ENCODE measurements at regions not wholly inside any gene's neighbourhood (a gene's known extent, or its start where the extent isn't known, plus 50 kb on each side); places are given as distances from the start of the nearest gene placed in this dataset.

DNA sequence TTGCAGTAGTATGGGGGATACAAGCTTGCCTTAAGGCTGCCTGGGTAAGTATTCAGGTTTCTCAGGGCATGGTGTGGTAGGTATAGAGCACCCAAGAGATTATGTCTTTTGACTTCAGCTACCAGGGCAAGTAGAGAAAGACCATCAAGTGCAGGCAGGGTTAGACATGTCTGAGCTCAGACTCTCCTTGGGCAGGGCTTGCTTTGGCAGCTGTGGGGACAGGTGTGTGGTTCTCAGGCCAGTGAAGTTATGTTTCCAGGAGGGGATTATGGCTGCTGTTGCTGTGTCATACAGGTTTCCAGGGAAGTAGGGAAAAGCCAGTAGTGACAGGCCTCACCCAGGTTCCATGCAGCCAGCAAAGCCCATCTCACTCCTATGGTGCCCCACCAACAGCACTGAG lies 1040.4 kb downstream of the FLRT2 start:
- TF ChIP-seq, protein P1, sequence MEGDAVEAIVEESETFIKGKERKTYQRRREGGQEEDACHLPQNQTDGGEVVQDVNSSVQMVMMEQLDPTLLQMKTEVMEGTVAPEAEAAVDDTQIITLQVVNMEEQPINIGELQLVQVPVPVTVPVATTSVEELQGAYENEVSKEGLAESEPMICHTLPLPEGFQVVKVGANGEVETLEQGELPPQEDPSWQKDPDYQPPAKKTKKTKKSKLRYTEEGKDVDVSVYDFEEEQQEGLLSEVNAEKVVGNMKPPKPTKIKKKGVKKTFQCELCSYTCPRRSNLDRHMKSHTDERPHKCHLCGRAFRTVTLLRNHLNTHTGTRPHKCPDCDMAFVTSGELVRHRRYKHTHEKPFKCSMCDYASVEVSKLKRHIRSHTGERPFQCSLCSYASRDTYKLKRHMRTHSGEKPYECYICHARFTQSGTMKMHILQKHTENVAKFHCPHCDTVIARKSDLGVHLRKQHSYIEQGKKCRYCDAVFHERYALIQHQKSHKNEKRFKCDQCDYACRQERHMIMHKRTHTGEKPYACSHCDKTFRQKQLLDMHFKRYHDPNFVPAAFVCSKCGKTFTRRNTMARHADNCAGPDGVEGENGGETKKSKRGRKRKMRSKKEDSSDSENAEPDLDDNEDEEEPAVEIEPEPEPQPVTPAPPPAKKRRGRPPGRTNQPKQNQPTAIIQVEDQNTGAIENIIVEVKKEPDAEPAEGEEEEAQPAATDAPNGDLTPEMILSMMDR (IDR thresholded peaks at IDR 0.05): no peak
- no peak for TF ChIP-seq EZH2phosphoT487 (IDR thresholded peaks at IDR 0.05)
- TF ChIP-seq EZH2 (IDR thresholded peaks at IDR 0.05): no peak

Measured in neural progenitor cell (in vitro differentiated cells).